ENCODE measurements at regions not wholly inside any gene's neighbourhood (a gene's known extent, or its start where the extent isn't known, plus 50 kb on each side); places are given as distances from the start of the nearest gene placed in this dataset.

DNA sequence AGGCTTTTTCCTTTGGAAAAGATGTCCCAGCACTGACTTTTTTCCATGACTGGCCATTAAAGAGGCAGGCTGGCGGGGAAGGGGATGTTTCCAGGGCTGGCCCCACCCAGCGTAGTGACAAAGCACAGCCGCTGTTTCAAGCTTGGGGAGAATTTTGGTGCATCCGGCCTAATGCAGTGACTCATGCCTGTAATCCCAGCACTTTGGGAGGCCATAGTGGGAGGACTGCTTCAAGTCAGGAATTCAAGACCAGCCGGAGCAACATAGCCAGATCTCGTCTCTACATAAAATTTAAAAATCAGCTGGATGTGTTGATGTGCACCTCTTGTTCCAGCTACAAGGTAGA, 78.0 kb upstream of the SH3BP4 start:
- Histone ChIP-seq H3K36me3 (no peaks in the 10 kb centered on the region), H3K4me3 (no peak overlapping the region), H3K27ac (no peak overlapping the region), H3K9me3 (no peaks in the 10 kb centered on the region), H3K4me1 (no peaks in the 10 kb centered on the region), H3K27me3 (no peaks in the 10 kb centered on the region)
- DNase-seq (ENCODE audit: low spot score in 2 of 2) = no peak
- TF ChIP-seq EP300 (IDR thresholded peaks at IDR 0.05) = no peak
- TF ChIP-seq POLR2A (IDR thresholded peaks at IDR 0.05) = no peak
- no peak for TF ChIP-seq CTCF (IDR thresholded peaks at IDR 0.05)
- 75 to 78% methylated on average over 6 of the region's 6 CpGs for WGBS, 2 donors

GRCh38 chr2:234873103-234873827, 78.6 kb upstream of the SH3BP4 start:
- TF ChIP-seq POLR2A (IDR thresholded peaks at IDR 0.05) (no peak), EP300 (IDR thresholded peaks at IDR 0.05) (no peak), CTCF (IDR thresholded peaks at IDR 0.05) (no peak)
- Histone ChIP-seq H3K9me3 (peaks cover 0 to under 1% (median 0%) of the 10 kb centered on the region in 4 donors), H3K27ac (no peak overlapping the region), H3K27me3 (no peaks in the 10 kb centered on the region), H3K36me3 (no peaks in the 10 kb centered on the region), H3K4me3 (no peak overlapping the region), H3K4me1 (no peaks in the 10 kb centered on the region)
- WGBS, 2 donors = 89 to 91% methylated on average over 14 of the region's 14 CpGs
- no peak for DNase-seq (ENCODE audit: low spot score in 2 of 2)

DNA sequence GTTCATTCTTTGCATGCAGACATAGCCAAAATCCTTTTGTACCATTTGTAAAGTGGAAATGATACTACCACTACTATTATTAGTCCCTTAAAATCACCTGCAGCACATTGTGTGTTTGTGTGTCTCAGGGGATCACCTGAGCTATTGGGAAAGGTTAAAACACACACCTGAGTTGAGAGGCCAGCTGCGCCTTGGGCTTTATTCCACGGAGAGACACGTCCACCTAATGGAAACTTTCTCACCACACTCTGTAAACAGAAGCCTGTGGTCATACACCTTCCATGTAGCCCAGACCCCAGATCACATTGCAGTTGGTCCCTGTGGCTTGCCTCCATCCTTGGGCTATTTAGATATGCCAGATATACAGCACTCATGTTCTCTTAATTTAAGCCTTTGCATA, 81.8 kb upstream of the SH3BP4 start:
- Histone ChIP-seq H3K27me3 (no peaks in the 10 kb centered on the region), H3K4me1 (no peaks in the 10 kb centered on the region), H3K27ac (no peak overlapping the region), H3K36me3 (no peaks in the 10 kb centered on the region), H3K9me3 (peaks cover 0 to 10% (median 0%) of the 10 kb centered on the region in 4 donors), H3K4me3 (no peak overlapping the region)
- WGBS, 2 donors = 86 to 92% methylated on average over 3 of the region's 3 CpGs
- DNase-seq (ENCODE audit: low spot score in 2 of 2) = no peak
- TF ChIP-seq POLR2A (IDR thresholded peaks at IDR 0.05) (no peak), CTCF (IDR thresholded peaks at IDR 0.05) (no peak), EP300 (IDR thresholded peaks at IDR 0.05) (no peak)

DNA sequence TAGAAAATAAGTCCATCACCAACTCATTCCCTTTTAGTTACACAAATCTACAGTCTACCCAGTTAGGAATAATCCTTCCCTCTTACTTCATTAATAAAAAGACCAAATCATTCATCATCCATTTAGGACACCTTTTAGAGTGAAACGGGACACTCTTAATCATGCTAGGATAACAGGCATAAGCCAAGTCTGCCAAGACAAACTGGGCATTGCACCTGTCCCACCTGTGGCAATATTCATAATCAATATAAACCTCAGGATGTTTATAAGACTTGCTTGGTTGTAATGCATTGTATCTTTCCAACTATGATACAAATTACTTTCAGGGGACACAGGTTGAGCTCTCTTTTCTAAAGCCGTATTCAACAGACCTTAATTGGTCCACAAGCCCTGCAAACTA, 82.7 kb upstream of the SH3BP4 start:
- DNase-seq (ENCODE audit: low spot score in 2 of 2) = no peak
- Histone ChIP-seq H3K36me3 (no peaks in the 10 kb centered on the region), H3K4me3 (no peak overlapping the region), H3K27me3 (no peaks in the 10 kb centered on the region), H3K4me1 (no peaks in the 10 kb centered on the region), H3K9me3 (peaks cover 0 to 10% (median 0%) of the 10 kb centered on the region in 4 donors), H3K27ac (no peak overlapping the region)
- TF ChIP-seq CTCF (IDR thresholded peaks at IDR 0.05) (no peak), EP300 (IDR thresholded peaks at IDR 0.05) (no peak), POLR2A (IDR thresholded peaks at IDR 0.05) (no peak)
- 42 to 68% methylated on average over 2 of the region's 2 CpGs for WGBS, 2 donors

- 84 to 88% methylated on average over 3 of the region's 3 CpGs for WGBS, 2 donors
- Histone ChIP-seq H3K27ac (no peak overlapping the region), H3K27me3 (no peaks in the 10 kb centered on the region), H3K4me1 (peaks cover 0 to 9% (median 7%) of the 10 kb centered on the region in 4 donors), H3K9me3 (peaks cover 0 to 10% (median 0%) of the 10 kb centered on the region in 4 donors), H3K36me3 (no peaks in the 10 kb centered on the region), H3K4me3 (no peak overlapping the region)
- no peak for DNase-seq (ENCODE audit: low spot score in 2 of 2)
- TF ChIP-seq POLR2A (IDR thresholded peaks at IDR 0.05) (no peak), EP300 (IDR thresholded peaks at IDR 0.05) (no peak), CTCF (IDR thresholded peaks at IDR 0.05) (no peak)
These were observed 83.9 kb upstream of the SH3BP4 start for GRCh38 chr2:234867882-234868285.

All from tibial nerve (tissue), 4 donors.